ENCODE measurements at regions not wholly inside any gene's neighbourhood (a gene's known extent, or its start where the extent isn't known, plus 50 kb on each side); places are given as distances from the start of the nearest gene placed in this dataset.
A peak's percentile ranks its signal among the peaks of the same experiment; 100 is the strongest.

- TF ChIP-seq NFE2 (IDR thresholded peaks at IDR 0.05; ENCODE audit: low read depth): peak; percentile 76
- TF ChIP-seq JUND (IDR thresholded peaks at IDR 0.05; ENCODE audit: borderline replicate concordance, low read depth, low read length): peak; percentile 41; the same call in 1 of the 2 replicates
- peak; percentile 55; the same call in 2 of the 3 replicates for TF ChIP-seq JUND (tag; IDR thresholded peaks at IDR 0.05; ENCODE audit: borderline replicate concordance, low read depth, low read length)
- TF ChIP-seq PPARD (CRISPR knock-in tag; IDR thresholded peaks at IDR 0.05): no peak
- TF ChIP-seq MAFK (IDR thresholded peaks at IDR 0.05; ENCODE audit: low read length): no peak; the same call in 1 of the 2 replicates
- no peak for TF ChIP-seq SMAD2 (IDR thresholded peaks at IDR 0.05; ENCODE audit: low read depth, low read length)
- TF ChIP-seq C11orf30 (IDR thresholded peaks at IDR 0.05; ENCODE audit: low read depth): peak; percentile 70
- TF ChIP-seq TFAP4 (CRISPR knock-in tag; IDR thresholded peaks at IDR 0.05; ENCODE audit: borderline replicate concordance): no peak
- TF ChIP-seq NR3C1 (CRISPR knock-in tag; IDR thresholded peaks at IDR 0.05): no peak
- TF ChIP-seq ZNF449 (CRISPR knock-in tag; IDR thresholded peaks at IDR 0.05): no peak
Measured at GRCh38 chr1:195766709-195767108, 841.5 kb downstream of the KCNT2 start (continued).

GRCh38 chr1:195765099-195765498 lies 843.1 kb downstream of the KCNT2 start:
- ATAC-seq (no peak), DNase-seq (ENCODE audit: extremely low read depth in 1 of 4, low spot score in 3 of 4) (no peak), FAIRE-seq (no peak)
- Histone ChIP-seq H3K27me3 (ENCODE audit: control insufficient read depth in 2 of 2, insufficient read depth in 2 of 2, low read length in 2 of 2) (no peaks in the 10 kb centered on the region), H2AFZ (ENCODE audit: low read depth, low read length) (peak overlapping the region; percentile 95; the same call in 1 of the 2 replicates), H3K9me3 (replicated peaks; ENCODE audit: control insufficient read depth, insufficient read depth, low read depth, low read length) (no peaks in the 10 kb centered on the region), H3K9ac (ENCODE audit: insufficient read depth in 1 of 2, low read depth in 2 of 2, low read length in 2 of 2) (no peak overlapping the region), H3K36me3 (ENCODE audit: control insufficient read depth, insufficient read depth, low read length) (no peaks in the 10 kb centered on the region), H3K4me2 (ENCODE audit: insufficient read depth, low read length) (no peak overlapping the region), H3K4me3 (no peak overlapping the region), H4K20me1 (replicated peaks; ENCODE audit: control insufficient read depth, insufficient read depth, low read length) (no peaks in the 10 kb centered on the region), H3K4me1 (replicated peaks in 1 of 2; ENCODE audit: control insufficient read depth in 2 of 2, insufficient read depth in 2 of 2, low read length in 2 of 2) (peaks cover 0 to 5% of the 10 kb centered on the region in 2 experiments; a peak in 2 of 5 replicates), H3K79me2 (ENCODE audit: control insufficient read depth, insufficient read depth, low read length) (no peaks in the 10 kb centered on the region), H3K27ac (ENCODE audit: extremely low read depth, low read depth, low read length) (no peak overlapping the region), H3K9me1 (ENCODE audit: control insufficient read depth, insufficient read depth, low read length) (no peaks in the 10 kb centered on the region)
- in situ Hi-C loops (cut with MboI) (no loop called here), intact Hi-C loops (cut with micrococcal nuclease) (no loop called here)
- no TSS peak for BruUV-seq (replicated peaks)
- POLR2A ChIA-PET: no interaction called here
- TF ChIP-seq MAFK (IDR thresholded peaks at IDR 0.05; ENCODE audit: low read length) (peak; percentile 44; the same call in 1 of the 2 replicates), MAFG (tag; conservative IDR thresholded peaks at IDR 0.05) (peak; percentile 54; the same call in 1 of the 2 replicates), ZNF778 (CRISPR knock-in tag; IDR thresholded peaks at IDR 0.05) (no peak), ZNF316 (IDR thresholded peaks at IDR 0.05) (peak; percentile 93), MAFF (IDR thresholded peaks at IDR 0.05; ENCODE audit: low read length) (peak; percentile 54; the same call in 1 of the 2 replicates), C11orf30 (IDR thresholded peaks at IDR 0.05; ENCODE audit: low read depth) (peak; percentile 72)
- CTCF ChIA-PET (ENCODE audit: low intra/inter-chr PET ratio): no interaction called here
- WGBS (ENCODE audit: insufficient coverage, low coverage, missing lambda C conversion rate): 50% methylated on average over 1 of the region's 1 CpG

All from K562 (cell line).